ENCODE measurements at regions not wholly inside any gene's neighbourhood (a gene's known extent, or its start where the extent isn't known, plus 50 kb on each side); places are given as distances from the start of the nearest gene placed in this dataset.

- no peak for TF ChIP-seq YY1 (IDR thresholded peaks at IDR 0.05; ENCODE audit: insufficient read depth, insufficient read length)
- no peak for TF ChIP-seq ZNF274 (IDR thresholded peaks at IDR 0.05; ENCODE audit: low read depth, low read length)
These were observed 1235.5 kb upstream of the CITED2 start for GRCh38 chr6:140609956-140610355.
